Keratinocyte (primary cell): ENCODE measurements at regions not wholly inside any gene's neighbourhood (a gene's known extent, or its start where the extent isn't known, plus 50 kb on each side); places are given as distances from the start of the nearest gene placed in this dataset.

ENCODE experiments used
- DNase-seq: peaks from one replicate; pipeline ENCODE4 v3.0.0-alpha.2; 2011; ENCODE audit warnings: low read depth, missing footprints, low spot score
- FAIRE-seq: peaks from 2 replicates; lab custom pipeline; 2011; peaks lifted over from hg19 to GRCh38; lab: Jason Lieb, UNC
- H2AFZ ChIP-seq: 2 replicates; pipeline ENCODE4 v1.6.0; 2012; ENCODE audit warnings: low read length, control low read depth, inconsistent platforms; ENCODE audit not compliant: control insufficient read depth
- H3K27ac ChIP-seq: 2 replicates; pipeline ENCODE4 v1.5.1; 2011; ENCODE audit warnings: low read length; ENCODE audit not compliant: control insufficient read depth, insufficient read depth
- H3K27me3 ChIP-seq: 3 replicates; pipeline ENCODE4 v1.6.0; 2011; ENCODE audit warnings: low read length; ENCODE audit not compliant: control insufficient read depth, insufficient read depth; ENCODE audit errors: extremely low read depth
- H3K36me3 ChIP-seq, 2 experiments: 2 replicates in 1 of 2; 3 replicates in 1 of 2; pipeline ENCODE4 v1.5.1; 2011; ENCODE audit warnings: low read length in 2 of 2, mild to moderate bottlenecking in 1 of 2; ENCODE audit not compliant: control insufficient read depth in 2 of 2, insufficient read depth in 2 of 2; ENCODE audit errors: extremely low read depth in 1 of 2
- H3K4me1 ChIP-seq: 3 replicates; pipeline ENCODE4 v1.5.1; 2011; ENCODE audit warnings: low read length; ENCODE audit not compliant: control insufficient read depth, insufficient read depth; ENCODE audit errors: extremely low read depth
- H3K4me2 ChIP-seq: 3 replicates; pipeline ENCODE4 v1.6.0; 2011; ENCODE audit warnings: low read depth, low read length; ENCODE audit not compliant: control insufficient read depth, insufficient read depth; ENCODE audit errors: extremely low read depth
- H3K4me3 ChIP-seq, 3 experiments: fragments of 200-600 bp in 1 of 3; sonication (generic) in 1 of 3; 2 replicates in 2 of 3; 3 replicates in 1 of 3; pipeline ENCODE4 v1.5.1; 2011 to 2016; ENCODE audit warnings: low read length in 3 of 3, mild to moderate bottlenecking in 3 of 3, control low read depth in 2 of 3, inconsistent platforms in 1 of 3, low read depth in 1 of 3, mixed read lengths in 1 of 3, mixed run types in 1 of 3, moderate library complexity in 1 of 3; ENCODE audit not compliant: control insufficient read depth in 2 of 3, insufficient read depth in 2 of 3; ENCODE audit errors: extremely low read depth in 1 of 3
- H3K79me2 ChIP-seq: 2 replicates; pipeline ENCODE4 v1.6.0; 2012; ENCODE audit warnings: low read length; ENCODE audit not compliant: control insufficient read depth, insufficient read depth
- H3K9ac ChIP-seq: 3 replicates; pipeline ENCODE4 v1.6.0; 2011; ENCODE audit warnings: low read length; ENCODE audit not compliant: control insufficient read depth, insufficient read depth; ENCODE audit errors: extremely low read depth
- H3K9me1 ChIP-seq: 3 replicates; pipeline ENCODE4 v1.6.0; 2011; ENCODE audit warnings: low read length; ENCODE audit not compliant: control insufficient read depth, insufficient read depth; ENCODE audit errors: extremely low read depth
- H3K9me3 ChIP-seq: 2 replicates; pipeline ENCODE4 v1.5.1; 2012; ENCODE audit warnings: low read depth, low read length; ENCODE audit not compliant: control insufficient read depth
- H4K20me1 ChIP-seq: 3 replicates; pipeline ENCODE4 v1.6.0; 2011; ENCODE audit warnings: low read length; ENCODE audit not compliant: control insufficient read depth, insufficient read depth; ENCODE audit errors: extremely low read depth
- CTCF ChIP-seq, 3 experiments: IDR thresholded peaks in 1 of 3; conservative IDR thresholded peaks in 1 of 3; optimal IDR thresholded peaks in 1 of 3; 2 replicates in 2 of 3; 3 replicates in 1 of 3; pipeline versions ENCODE3 to v1.5.1; 2011; ENCODE audit warnings: low read length in 3 of 3, mild to moderate bottlenecking in 3 of 3, moderate library complexity in 2 of 3, control low read depth in 1 of 3, inconsistent platforms in 1 of 3; ENCODE audit not compliant: insufficient read depth in 2 of 3; ENCODE audit errors: extremely low read depth in 1 of 3
- EZH2 ChIP-seq: IDR thresholded peaks from one replicate; pipeline ENCODE4 v1.6.1; 2012; ENCODE audit warnings: inconsistent platforms, mild to moderate bottlenecking, low read length, moderate library complexity
- dilution Hi-C: fragments of 300-500 bp; cut with MboI; formaldehyde crosslinking; loops from one replicate; pipeline ENCODE4 v1.7.0; 2020; ENCODE audit warnings: low sequenced_read_pairs; ENCODE audit not compliant: extremely low pct_ligation_motif_present

GRCh38 chr15:93324186-93324975 is 235.4 kb upstream of the RGMA start:
- Histone ChIP-seq H3K36me3 (no peaks in the 10 kb centered on the region), H3K9ac (no peak overlapping the region), H3K79me2 (no peaks in the 10 kb centered on the region), H3K4me2 (no peak overlapping the region), H3K4me3 (no peak overlapping the region), H3K4me1 (peaks cover 4% of the 10 kb centered on the region), H3K9me1 (no peaks in the 10 kb centered on the region), H2AFZ (no peak overlapping the region), H3K27me3 (no peaks in the 10 kb centered on the region), H4K20me1 (no peaks in the 10 kb centered on the region), H3K27ac (no peak overlapping the region), H3K9me3 (no peaks in the 10 kb centered on the region)
- FAIRE-seq (no peak), DNase-seq (no peak)
- TF ChIP-seq CTCF (optimal IDR thresholded peaks at IDR 0.05 in 1 of 3, IDR thresholded peaks at IDR 0.05 in 1 of 3, conservative IDR thresholded peaks at IDR 0.05 in 1 of 3; ENCODE audit: extremely low read depth in 1 of 3, insufficient read depth in 2 of 3, low read length in 3 of 3), result no peak
- dilution Hi-C loops, result no loop called here

- H3K79me2 ChIP-seq, result no peaks in the 10 kb centered on the region
- no peaks in the 10 kb centered on the region for H4K20me1 ChIP-seq
- H2AFZ ChIP-seq, result peak overlapping the region; percentile 33
- dilution Hi-C loops, result no loop called here
- H3K4me2 ChIP-seq, result no peak overlapping the region
- no peaks in the 10 kb centered on the region for H3K36me3 ChIP-seq
- no peak for FAIRE-seq
- no peaks in the 10 kb centered on the region for H3K9me1 ChIP-seq
- H3K4me3 ChIP-seq, result no peak overlapping the region
- no peak for TF ChIP-seq CTCF (optimal IDR thresholded peaks at IDR 0.05 in 1 of 3, IDR thresholded peaks at IDR 0.05 in 1 of 3, conservative IDR thresholded peaks at IDR 0.05 in 1 of 3; ENCODE audit: extremely low read depth in 1 of 3, insufficient read depth in 2 of 3, low read length in 3 of 3)
- no peak for TF ChIP-seq EZH2
- no peak overlapping the region for H3K9ac ChIP-seq
- DNase-seq, result no peak
- H3K27ac ChIP-seq, result no peak overlapping the region
- no peaks in the 10 kb centered on the region for H3K9me3 ChIP-seq
- H3K27me3 ChIP-seq, result no peaks in the 10 kb centered on the region
- H3K4me1 ChIP-seq, result peaks cover 4% of the 10 kb centered on the region
These were observed 232.9 kb upstream of the RGMA start for GRCh38 chr15:93321881-93322282.
